Kidney tubule cell (primary cell): ENCODE measurements at regions not wholly inside any gene's neighbourhood (a gene's known extent, or its start where the extent isn't known, plus 50 kb on each side); places are given as distances from the start of the nearest gene placed in this dataset.

ENCODE experiments used
- DNase-seq: peaks from one replicate; pipeline ENCODE4 v3.0.0-alpha.2; 2018; ENCODE audit warnings: low spot score

DNA sequence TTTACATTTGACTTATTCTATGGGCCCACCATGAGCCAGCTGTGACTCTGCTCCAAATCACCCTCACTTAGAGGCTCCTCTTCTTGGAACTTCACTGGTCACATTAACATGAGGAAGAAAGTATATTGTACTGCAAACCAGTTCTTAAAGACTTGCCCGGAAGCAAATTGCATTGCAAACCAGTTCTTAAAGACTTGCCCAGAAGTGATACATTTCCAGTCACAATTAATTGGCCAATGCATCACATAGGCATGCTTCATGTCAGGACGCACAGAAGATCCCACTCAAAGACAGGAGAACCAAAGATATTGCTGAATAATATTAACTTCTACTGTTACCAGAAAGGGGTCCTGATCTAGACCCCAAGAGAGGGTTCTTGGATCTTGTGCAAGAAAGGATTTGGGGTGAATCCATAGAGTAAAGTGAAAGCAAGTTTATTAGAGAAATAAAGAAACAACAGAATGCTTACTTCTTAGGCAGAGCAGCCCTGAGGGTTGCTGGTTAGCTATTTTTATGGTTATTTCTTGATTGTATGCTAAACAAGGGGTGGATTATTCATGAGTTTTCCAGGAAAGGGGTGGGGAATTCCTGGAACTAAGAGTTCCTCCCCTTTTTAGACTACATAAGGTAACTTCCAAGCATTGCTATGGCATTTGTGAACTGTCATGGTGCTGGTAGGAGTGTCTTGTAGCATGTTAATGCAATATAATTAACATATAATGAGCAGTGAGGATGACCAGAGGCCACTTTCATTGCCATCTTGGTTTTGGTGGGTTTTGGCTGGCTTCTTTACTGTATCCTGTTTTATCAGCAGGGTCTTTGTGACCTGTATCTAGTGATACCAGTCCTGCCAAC lies 54.6 kb upstream of the HCCS start:
- DNase-seq, result no peak

DNA sequence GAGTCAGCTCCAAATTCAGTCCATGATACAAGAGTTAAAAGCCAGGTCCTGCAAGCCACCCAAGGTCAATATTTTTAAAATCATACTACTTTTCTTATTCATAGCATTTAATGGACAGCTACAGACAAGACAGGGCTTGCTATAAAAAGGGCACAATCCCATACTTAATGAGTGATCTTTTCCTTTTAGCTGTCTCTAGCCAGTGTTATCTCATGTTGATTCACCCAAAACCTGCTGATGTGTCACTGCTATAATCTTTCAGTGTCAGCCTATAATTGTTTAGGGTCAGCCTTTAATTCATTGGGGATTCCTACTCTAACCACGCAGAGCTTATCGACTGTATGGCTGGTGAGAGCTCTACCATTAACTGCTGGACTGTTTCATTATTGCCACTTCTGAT lies 51.2 kb upstream of the HCCS start:
- peak; percentile 37 for DNase-seq
